Pons (tissue), 1 donor: ENCODE measurements at regions not wholly inside any gene's neighbourhood (a gene's known extent, or its start where the extent isn't known, plus 50 kb on each side); places are given as distances from the start of the nearest gene placed in this dataset.
"Not testable (repeated sequence)": the region's sequence is repeated elsewhere in the genome, so short reads cannot be mapped to it uniquely, and the experiment has no call there.

ENCODE experiments used
- DNase-seq: peaks from one replicate; pipeline ENCODE4 v3.0.0-alpha.2; 2016; ENCODE audit warnings: low spot score

DNA sequence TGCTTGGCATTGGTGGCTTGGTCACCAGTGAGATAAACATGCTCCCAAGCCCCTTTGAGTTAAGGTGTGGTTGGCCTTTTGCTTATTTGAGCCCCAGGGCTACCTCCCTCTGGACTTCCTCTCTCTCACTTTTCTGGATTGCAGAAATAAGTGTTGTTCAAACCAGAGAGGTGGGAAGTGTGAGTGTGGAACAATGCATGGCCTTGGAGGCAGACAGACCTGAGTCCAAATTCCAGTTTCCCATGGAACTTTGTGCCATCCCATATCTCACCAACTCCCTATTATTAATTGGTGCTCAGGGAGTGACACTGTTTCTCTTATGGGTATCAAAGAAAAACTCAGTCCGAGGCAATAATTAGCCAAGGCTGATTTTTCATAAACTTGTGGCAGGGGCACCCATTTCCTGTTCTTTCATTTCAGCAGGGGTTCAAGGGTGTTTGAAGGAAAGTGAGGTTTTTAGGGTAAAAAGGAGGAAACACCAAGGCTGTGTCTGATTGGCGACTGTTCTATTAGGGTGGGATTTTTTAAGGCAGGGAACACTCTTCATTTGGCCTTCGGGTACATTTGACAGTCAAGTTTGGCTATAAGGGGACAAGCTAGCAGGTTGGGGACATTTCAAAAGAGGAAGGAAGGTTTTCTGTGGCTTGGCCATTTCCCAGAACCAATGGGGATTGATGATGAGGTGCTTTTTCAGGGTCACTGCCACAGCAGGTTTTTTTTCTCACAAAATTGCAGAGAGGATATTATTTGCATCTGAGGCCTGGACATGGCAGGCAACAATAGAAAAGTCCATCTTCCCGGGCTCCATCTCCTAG, 148.8 kb upstream of the NPY start:
- DNase-seq, result no peak

DNA sequence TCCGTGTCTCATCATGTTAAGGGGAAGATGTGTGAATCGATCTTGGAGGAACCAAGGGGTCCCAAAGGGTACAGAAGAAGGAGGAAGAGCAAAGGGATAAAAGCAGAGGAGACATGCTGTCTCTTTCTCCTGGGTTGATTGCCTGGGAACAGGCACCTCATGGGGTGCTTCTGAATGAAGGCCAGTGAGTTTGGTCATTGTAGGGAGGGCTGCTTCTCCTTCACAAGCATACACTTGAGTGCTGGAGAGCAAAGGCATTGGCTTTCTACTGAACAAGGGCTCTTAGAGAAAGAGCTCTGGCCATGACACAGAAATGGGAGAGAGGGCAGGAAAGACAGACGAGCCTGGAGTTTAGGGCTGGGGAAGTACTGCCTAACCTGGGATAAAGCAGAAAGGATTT, 146.7 kb upstream of the NPY start:
- no peak for DNase-seq

DNA sequence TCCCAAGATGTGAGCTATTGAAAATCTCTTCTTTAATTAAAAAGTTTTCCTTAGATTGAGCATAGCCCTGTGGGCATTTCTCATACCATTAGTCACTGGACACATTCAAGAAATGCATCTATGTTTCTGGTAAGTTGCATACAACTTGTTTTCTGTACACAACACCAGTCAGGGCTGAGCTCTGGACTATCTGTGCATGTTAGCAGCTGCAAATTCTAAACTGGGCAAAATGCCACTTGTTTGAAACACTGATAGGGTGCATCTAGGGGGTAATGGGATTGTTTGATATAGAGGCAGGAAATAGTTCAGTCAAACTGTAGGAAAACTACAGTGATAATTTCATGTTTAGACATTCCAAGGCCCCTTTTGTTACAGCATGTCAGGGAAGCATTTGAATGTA, 145.6 kb upstream of the NPY start:
- no peak for DNase-seq

DNA sequence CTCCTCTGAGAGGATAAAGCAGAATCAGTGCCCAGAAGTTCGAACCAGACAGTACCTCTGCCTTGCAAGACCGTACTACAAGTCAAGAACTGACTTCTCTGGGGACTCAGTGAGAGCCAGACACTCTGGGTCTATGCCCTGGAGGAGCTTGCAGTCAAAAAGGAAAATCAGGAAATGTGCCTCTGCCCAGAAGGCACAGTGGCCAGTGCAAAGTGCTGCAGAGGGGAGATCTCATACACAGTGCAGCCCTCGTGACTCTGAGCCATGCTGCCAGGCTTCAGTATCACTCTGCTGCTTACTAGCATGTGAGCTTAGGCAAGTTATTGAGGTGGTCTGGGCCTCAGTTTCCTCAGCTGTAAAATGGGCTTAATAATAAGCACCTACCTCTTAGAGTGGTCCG, 144.0 kb upstream of the NPY start:
- DNase-seq, result no peak

DNA sequence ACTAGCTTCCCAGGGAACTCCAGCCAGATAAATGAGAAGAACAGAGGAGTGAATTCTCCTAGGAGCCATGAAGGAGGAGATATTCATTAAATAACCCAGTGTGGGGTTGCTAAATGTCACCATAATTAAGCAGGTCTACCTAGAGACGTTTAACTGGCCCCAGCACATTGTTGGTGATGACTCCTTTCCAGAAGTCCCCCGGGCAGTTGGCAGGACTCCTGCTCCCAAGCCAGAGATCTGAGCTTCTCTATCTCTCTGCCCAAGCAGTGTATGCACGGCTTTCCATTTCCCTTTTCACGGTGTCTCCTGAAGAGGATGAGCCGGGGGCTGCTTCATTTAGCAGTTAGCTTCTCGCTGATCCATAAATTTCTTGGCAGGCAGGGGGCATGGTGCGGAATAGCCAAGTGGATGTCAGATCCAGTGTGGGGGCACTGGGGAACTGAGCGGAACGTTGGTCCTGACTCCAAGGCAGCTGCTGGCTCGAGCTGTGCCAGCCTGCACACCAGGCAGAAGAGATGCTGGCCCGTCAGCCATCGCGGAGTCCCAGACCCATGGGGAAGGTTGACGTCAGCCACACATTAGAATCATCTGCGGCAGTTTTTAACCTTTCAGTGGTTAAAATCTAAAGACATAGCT, 142.0 kb upstream of the NPY start:
- no peak for DNase-seq

DNA sequence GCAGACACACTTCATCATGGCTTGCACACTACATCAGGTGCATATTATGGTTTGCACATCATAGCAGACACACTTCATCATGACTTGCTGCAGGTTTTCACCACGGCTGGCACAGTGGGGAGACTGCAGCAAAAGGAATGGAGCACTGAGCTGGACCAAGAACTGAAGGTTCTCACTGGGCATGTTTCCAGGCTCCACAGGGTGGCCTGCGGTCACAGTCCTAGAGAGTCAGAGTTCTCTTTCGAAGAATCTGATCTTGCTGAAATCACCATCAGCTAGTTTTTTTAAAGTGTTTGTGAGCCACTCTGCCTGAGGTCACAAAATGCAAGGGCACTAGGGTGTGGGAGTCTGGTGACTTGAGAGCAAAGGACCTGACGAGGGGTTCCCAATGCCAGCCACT, 140.4 kb upstream of the NPY start:
- DNase-seq, result no peak

DNA sequence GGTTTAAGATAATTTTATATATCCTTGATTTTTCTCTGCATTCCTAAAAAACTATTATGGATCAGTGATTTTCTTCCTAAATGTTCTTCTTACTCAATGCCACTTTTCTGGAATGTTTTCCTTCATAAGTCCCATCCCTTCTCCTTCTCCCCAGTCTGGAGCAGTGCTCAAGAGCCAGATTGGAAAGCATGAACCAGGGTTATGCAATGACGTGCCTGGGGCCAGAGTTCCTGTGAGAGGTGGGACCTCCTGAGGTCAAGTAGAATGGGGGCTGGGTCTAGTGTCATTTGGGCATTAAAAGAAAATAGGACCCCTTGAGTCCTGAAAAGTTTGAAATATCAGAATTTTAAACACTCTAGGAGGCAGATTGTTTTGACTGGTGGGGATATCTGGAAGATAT, 132.0 kb upstream of the NPY start:
- DNase-seq, result no peak

DNA sequence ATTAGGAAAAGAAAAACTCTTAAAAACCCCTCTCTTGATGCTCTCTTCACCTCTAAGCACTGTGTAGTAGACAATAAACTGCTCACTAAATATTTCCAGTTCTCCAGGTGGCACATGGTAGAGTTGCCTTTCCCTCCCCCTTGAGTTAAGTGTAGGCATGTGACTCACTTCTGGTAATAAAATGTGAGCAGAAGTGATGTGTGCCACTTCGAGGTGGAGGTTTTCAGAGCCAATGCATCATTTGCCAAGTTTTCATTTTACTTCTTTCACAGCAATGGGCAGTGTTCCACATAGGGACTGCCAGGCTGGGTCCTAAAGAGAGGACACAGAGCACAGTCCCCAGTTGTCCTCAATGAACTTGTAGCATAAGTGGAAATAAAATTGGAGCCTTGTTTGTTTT, 131.6 kb upstream of the NPY start:
- no peak for DNase-seq

DNA sequence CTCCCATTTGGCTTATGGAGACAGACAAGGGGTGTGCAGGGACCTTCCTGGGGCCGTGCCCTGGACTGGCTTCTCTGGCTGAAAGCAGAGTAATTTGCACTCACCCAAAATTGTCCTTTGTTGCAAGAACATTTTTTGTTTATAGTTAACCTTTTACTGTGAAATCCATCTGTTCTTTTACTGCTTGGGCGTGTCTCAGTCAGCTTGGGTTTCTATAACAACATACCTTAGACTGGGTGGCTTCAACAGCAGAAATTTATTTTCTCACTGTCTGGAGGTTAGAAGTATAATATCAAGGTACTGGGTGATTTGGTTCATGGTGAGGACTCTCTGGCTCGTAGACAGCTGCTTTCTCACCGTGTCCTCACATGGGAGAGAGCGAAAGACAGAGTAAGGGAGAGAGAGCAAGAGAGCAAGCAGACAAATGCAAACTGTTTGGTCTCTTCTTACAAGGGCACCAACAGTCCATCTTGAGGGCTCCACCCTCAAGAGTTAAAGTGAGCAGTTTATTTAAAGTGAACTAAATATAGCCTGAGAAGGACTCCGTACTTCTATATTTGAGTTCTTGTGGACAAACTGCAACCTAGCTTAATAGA, 131.0 kb upstream of the NPY start:
- DNase-seq, result no peak

DNA sequence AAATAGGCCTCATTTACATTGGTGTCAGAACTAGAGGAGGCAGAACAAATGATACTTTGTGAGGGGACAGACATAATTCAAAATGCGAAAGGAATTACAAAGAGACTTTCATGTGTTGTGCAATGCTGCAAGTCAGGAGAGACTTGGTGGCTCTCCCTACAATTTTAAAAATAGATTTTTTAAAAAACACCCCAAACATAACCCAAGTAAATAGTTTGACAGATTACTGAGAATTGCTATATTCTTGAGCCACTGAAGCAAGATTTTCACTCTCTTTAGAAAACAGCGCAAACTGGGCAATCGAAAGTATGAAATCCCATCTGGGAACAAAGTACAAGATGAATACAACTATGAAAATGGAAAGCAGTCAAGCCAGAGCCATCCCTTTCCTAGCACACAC, 126.3 kb upstream of the NPY start:
- no peak for DNase-seq

DNA sequence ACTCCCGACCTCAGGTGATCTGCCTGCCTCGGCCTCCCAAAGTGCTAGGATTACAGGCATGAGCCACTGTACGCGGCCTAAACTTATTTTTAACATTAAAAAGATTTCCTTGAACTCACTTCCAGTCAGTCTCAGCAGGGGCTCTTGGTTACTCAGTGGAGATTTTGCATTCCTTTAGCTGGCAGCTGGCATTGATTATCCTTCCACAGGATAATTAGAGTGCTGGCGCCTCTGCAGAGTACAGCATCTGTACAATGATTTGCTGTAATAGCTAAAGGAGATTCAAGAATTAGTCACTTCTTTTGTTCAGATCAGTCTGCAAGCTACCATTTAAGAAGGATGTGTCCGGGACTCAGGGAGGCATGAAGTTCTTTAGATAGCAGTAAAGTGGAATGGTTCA, 125.0 kb upstream of the NPY start:
- no peak for DNase-seq

DNA sequence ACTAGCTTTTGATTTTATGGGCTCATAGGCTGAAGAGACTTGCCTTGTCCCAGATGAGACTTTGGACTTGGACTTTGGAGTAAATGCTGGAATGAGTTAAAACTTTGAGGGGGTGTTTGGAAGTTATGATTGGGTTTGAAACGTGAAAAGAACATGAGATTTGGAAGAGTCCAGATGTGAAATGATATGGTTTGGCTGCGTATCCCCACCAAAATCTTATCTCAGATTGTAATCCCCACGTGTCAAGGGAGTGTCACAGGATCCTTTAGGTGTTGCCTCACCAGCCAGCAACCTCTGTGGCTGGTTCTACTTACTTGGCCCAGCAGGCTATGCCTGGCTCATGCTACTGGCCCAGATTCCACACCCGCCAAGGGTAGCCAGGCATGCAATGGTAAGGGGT, 119.6 kb upstream of the NPY start:
- no peak for DNase-seq

DNA sequence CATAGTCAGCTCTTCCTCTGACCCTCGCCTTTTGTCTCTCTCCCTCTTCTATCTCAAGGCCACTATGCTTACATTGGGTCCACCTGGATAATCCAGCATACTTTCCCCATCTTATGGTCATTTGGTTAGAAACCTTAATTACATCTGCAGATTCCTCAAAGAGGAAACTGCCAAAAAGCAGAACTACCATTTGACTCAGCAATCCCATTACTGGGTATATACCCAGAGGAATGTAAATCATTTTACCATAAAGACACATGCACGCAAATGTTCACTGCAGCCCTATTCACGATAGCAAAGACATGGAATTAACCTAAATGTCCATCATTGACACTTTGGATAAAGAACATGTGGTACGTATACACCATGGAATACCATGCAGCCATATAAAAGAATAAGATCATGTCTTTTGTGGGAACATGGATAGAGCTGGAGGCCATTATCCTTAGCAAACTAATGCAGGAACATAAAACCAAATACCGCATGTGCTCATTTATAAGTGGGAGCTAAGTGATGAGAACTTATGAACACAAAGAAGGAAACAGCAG, 114.8 kb upstream of the NPY start:
- DNase-seq, result no peak

DNA sequence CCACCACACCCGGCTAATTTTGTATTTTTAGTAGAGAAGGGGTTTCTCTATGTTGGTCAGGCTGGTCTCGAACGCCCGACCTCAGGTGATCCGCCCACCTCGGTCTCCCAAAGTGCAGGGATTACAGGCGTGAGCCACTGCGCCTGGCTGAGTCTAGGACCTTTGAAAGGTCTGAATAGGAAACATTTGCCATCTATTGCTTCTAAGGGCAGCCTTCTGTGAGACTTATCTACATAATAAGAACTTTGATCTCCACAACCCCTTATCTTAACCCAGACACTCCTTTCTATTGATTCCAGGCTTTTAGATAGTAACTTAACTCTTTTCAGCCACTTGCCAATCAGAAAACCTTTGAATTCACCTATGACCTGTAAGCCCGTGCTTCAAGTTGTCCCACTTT, 112.0 kb upstream of the NPY start:
- not testable (repeated sequence) for DNase-seq

DNA sequence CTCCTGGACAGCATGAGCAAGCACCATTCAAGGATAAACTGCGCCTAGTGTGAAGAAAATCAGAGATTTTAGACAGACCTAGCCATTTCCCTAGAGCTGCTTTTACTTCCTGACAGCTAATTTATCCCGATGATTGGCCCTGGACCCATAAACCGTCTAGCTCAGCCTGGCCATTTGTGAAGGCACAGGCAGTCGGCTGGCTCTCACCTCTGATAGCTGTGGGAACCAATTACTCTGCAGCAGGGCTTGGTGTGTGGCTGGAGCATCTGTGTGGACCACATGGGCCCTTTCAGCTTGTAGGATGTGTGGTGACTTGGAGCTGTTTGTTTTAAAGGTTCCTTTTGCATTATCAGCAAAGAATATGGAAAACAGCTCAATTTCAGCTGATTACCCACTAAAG, 111.1 kb upstream of the NPY start:
- no peak for DNase-seq

DNA sequence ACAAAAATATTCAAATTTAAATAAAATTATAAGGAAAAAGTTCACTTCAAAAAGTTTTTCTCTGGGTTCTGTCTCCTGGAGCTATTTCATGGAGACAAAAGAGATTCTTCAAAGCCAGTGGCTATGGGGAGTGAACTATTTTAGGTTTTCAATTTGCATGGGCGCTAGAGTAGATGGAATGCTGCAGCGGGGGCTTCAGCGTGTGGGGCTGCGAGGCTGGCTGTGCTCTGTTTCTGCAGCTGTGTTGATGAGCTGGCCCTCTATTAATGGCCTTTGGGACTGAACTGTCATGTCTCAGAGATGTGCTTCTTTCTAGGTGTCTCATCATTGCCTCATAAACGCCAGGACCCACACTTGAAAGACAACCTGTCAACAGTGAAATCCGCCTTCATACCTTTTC, 108.4 kb upstream of the NPY start:
- DNase-seq, result no peak

DNA sequence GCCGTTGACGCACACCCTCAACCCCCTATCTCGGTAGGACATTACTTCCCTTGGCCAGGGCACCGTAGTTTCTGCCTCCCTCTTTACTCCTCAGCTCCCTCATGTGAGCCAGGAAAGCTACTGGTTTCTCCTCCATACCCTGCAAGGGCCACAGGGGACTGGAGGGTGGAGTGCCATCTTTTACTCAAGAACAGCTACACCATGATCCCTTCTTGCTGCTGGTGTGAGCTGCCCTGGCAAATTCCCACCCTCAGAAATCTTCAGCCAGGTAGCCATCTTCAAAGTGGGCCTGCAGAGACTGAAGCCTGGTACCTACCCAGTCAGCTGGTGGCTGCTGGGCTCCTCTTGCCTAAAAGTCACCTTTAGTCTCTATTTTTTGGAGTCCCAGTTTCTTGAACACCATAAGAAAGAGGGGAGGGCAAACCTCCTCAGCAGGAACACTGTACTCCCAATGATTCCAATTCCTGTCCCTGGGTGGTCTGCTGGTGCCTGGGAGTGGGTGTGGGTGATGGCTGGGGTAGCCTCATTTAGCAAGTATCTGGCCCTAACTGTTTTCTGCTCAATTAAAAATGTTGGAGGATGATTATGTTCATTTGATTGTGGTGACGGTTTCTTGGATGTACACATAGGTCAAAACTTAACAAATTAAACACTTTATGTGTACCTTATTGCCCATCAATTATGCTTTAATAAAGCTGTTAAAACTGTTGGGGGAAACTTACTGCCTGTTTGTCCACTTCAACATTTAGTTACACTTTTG, 105.0 kb upstream of the NPY start:
- no peak for DNase-seq

DNA sequence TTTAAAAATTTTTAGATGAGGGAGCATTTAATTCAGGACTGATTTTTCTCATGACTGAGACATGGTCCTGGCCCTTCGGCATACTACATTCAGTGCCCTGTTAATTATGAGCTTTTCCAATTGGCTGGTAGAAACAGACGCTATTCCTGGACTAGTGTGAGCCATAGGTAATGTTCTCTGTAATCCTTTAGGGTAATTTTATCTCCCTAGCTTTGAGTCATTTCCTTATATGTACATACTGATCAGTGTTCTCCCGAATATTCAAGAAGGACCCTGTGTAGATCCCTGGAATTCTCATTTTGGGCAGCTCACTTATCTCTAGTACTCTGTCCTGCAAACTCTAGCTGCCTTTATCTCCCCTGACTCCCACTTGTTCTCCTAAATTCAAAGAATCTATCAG, 92.6 kb upstream of the NPY start:
- DNase-seq, result no peak

DNA sequence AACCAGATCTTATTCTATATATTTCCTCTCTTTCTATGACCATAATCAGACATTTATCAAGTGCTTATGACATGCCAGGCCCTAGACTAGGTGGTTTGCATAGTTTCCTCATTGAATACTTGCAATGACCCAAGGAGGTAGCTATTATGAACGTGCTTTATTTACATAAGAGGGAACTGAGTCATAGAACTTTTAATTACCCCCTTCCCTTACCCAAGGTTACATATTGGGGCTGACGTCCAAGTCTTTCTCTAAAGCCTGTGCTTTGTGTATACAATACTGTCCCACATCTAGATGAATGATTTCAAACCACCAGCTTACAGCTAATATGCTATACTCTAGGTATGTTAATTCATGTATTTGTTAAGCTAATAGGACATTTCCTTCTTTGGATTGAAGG, 91.9 kb upstream of the NPY start:
- DNase-seq, result no peak

DNA sequence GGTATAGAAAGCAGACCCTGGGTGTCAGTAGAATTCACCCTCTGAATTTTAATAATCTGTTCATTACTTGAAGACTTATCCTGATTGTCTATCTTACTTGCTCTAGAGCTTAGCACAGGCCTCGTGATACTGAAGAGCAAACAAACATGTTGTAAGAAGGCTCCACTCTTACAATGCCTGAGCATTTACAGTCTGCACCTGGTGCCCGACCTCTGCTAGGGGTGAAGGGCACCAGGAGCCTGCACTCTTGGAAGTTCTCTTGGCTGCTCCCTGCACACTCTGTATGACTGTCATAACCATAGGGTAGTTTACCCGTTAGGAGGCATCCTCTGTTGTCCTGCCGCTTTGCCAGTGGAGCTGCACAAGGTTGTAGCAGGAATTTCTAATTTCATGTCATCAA, 91.3 kb upstream of the NPY start:
- DNase-seq, result no peak

DNA sequence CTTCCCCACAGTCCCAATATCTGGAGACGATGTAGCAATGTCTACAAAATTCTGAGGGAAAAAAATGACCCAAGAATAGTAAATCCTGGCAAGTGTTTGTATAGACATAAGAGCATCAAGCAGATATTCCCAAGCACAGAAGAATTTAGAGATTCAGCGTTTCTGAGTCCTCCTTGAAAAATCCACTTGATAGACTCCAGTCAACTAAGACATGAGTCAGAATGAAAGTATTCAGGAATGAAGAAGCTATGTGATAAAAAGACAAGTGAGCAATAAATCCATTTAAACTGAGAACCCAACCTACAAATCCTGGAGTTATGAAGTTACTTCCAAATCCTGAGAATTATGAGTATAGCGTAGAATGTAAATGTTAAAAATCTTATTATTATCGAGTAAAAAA, 86.1 kb upstream of the NPY start:
- no peak for DNase-seq

DNA sequence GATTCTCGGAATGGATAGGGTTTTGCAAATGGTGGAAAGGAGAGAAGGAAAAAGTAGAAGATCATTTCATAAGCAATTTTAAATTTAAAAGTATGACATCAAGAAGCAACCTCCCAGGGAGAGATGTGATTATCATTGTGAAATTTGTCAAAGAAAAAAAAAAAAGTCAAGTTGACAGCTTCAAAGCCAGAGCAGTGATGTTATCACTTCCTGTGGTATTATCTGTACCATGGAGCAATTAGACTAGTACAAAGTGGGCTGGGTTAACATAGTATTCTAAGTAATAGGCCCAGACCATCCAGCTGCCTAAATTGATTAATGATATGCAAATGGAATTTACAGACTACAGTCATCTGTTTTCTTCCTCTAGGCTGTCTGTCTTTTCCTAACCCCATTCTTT, 84.0 kb upstream of the NPY start:
- no peak for DNase-seq
